ENCODE measurements at regions not wholly inside any gene's neighbourhood (a gene's known extent, or its start where the extent isn't known, plus 50 kb on each side); places are given as distances from the start of the nearest gene placed in this dataset.

- H3K4me3 ChIP-seq (ENCODE audit: low read depth, poor library complexity, severe bottlenecking): no peak overlapping the region
- WGBS, 2 donors: 79 to 96% methylated on average over 1 of the region's 1 CpG
- intact Hi-C loops (cut with DNase I; ENCODE audit: low total_unique reads): no loop called here
- DNase-seq (ENCODE audit: low spot score in 2 of 2): no peak
- TF ChIP-seq POLR2A (IDR thresholded peaks at IDR 0.05) (no peak), CTCF (IDR thresholded peaks at IDR 0.05) (no peak)
These were observed 227.6 kb downstream of the SEC61B start for GRCh38 chr9:99449726-99450125.

GRCh38 chr9:99451112-99451606 lies 229.1 kb downstream of the SEC61B start:
- H3K4me3 ChIP-seq (ENCODE audit: low read depth, poor library complexity, severe bottlenecking): no peak overlapping the region
- TF ChIP-seq POLR2A (IDR thresholded peaks at IDR 0.05) (no peak), CTCF (IDR thresholded peaks at IDR 0.05) (no peak)
- DNase-seq (ENCODE audit: low spot score in 2 of 2): no peak
- intact Hi-C loops (cut with DNase I; ENCODE audit: low total_unique reads): no loop called here
- 61 to 62% methylated on average over 4 of the region's 4 CpGs for WGBS, 2 donors

GRCh38 chr9:99457406-99457805 lies 235.3 kb downstream of the SEC61B start:
- TF ChIP-seq POLR2A (IDR thresholded peaks at IDR 0.05): no peak
- no peak for TF ChIP-seq CTCF (IDR thresholded peaks at IDR 0.05)
- 52 to 57% methylated on average over 2 of the region's 2 CpGs for WGBS, 2 donors
- no peak overlapping the region for H3K4me3 ChIP-seq (ENCODE audit: low read depth, poor library complexity, severe bottlenecking)
- intact Hi-C loops (cut with DNase I; ENCODE audit: low total_unique reads): no loop called here
- no peak for DNase-seq (ENCODE audit: low spot score in 2 of 2)

GRCh38 chr9:99457981-99458380 lies 235.9 kb downstream of the SEC61B start:
- DNase-seq (ENCODE audit: low spot score in 2 of 2): no peak
- intact Hi-C loops (cut with DNase I; ENCODE audit: low total_unique reads): no loop called here
- 63% methylated on average over 1 of the region's 1 CpG for WGBS, 2 donors
- no peak for TF ChIP-seq POLR2A (IDR thresholded peaks at IDR 0.05)
- no peak for TF ChIP-seq CTCF (IDR thresholded peaks at IDR 0.05)
- no peak overlapping the region for H3K4me3 ChIP-seq (ENCODE audit: low read depth, poor library complexity, severe bottlenecking)

GRCh38 chr9:99459919-99460318 lies 237.8 kb downstream of the SEC61B start:
- intact Hi-C loops (cut with DNase I; ENCODE audit: low total_unique reads): no loop called here
- WGBS, 2 donors: 89 to 91% methylated on average over 9 of the region's 9 CpGs
- TF ChIP-seq CTCF (IDR thresholded peaks at IDR 0.05): no peak
- no peak for TF ChIP-seq POLR2A (IDR thresholded peaks at IDR 0.05)
- H3K4me3 ChIP-seq (ENCODE audit: low read depth, poor library complexity, severe bottlenecking): no peak overlapping the region
- no peak for DNase-seq (ENCODE audit: low spot score in 2 of 2)

GRCh38 chr9:99463131-99463530 lies 241.0 kb downstream of the SEC61B start:
- DNase-seq (ENCODE audit: low spot score in 2 of 2): no peak
- 90 to 96% methylated on average over 4 of the region's 4 CpGs for WGBS, 2 donors
- H3K4me3 ChIP-seq (ENCODE audit: low read depth, poor library complexity, severe bottlenecking): no peak overlapping the region
- intact Hi-C loops (cut with DNase I; ENCODE audit: low total_unique reads): no loop called here
- TF ChIP-seq POLR2A (IDR thresholded peaks at IDR 0.05): no peak
- TF ChIP-seq CTCF (IDR thresholded peaks at IDR 0.05): no peak
